ENCODE measurements at regions not wholly inside any gene's neighbourhood (a gene's known extent, or its start where the extent isn't known, plus 50 kb on each side); places are given as distances from the start of the nearest gene placed in this dataset.
"Not testable (repeated sequence)": the region's sequence is repeated elsewhere in the genome, so short reads cannot be mapped to it uniquely, and the experiment has no call there.

DNA sequence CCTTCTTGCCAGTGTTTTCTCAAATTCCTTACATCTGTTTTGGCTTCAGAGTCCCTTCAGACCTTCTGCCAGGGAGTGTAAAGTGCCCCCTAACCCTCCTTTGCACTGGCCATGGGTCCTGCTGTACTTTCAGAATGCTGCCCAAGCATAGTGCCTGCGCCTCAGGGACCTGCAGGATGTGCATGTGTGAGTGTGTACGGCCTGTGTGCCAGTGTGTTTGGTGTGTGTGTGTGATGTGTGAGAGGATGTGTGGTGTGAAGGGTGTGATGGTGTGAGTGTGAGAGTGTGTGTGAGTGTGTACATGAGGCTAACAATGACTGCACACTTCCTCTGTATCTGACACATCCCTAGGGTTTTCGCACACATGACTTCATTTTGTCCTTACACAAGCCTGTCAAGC lies 265.8 kb upstream of the RAB4A start:
- Mint-ChIP-seq H3K27me3 (no peaks in the 10 kb centered on the region), H3K36me3 (no peaks in the 10 kb centered on the region), H3K9me3 (no peaks in the 10 kb centered on the region), H3K4me3 (no peak overlapping the region), H3K4me1 (peaks cover 5% of the 10 kb centered on the region), H3K27ac (no peak overlapping the region)

DNA sequence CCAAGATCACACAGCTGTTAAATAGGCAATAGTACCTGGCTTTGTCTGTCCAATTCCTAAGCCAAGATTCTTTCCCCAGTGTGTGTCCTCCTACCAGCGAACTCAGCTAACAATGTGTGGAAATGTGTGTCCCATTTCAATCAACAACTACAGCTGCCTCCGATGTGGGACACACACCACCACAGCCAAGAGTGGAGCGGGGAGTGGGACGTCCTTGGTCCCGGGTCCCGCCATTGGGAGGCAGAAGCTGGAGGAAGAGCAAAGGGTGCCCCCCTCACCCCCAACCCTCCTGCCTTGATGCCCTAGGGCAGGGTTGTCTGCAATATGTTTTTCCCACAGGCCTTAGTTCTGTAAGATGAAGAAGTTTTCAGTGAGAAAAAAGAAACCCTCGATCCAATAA lies 265.4 kb upstream of the RAB4A start:
- Mint-ChIP-seq H3K27ac (no peak overlapping the region), H3K36me3 (no peaks in the 10 kb centered on the region), H3K4me3 (no peak overlapping the region), H3K9me3 (no peaks in the 10 kb centered on the region), H3K27me3 (no peaks in the 10 kb centered on the region), H3K4me1 (peaks cover 5% of the 10 kb centered on the region)

GRCh38 chr1:229006121-229006870 lies 264.6 kb upstream of the RAB4A start:
- no peaks in the 10 kb centered on the region for H3K27me3 Mint-ChIP-seq
- no peak overlapping the region for H3K27ac Mint-ChIP-seq
- H3K4me3 Mint-ChIP-seq: no peak overlapping the region

DNA sequence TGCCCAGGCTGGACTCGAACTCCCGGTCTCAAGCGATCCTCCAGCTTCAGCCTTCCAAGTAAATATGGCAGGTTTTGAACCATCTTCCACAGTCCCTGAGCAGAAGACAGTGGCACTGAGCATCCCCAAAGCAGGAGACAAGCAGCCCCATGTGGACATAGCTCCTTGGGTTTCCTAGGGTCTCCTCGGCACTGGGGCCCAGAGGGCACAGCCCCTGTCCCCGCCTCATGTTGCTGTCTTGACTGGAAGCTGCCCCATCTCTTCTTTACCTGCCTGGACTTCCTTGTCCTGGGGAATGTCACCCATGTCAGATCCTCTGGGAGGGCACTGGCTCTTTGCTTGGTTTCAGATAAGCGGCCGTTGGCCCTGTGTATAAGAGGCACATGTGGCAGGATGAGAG lies 263.7 kb upstream of the RAB4A start:
- H3K36me3 Mint-ChIP-seq: no peaks in the 10 kb centered on the region
- H3K4me3 Mint-ChIP-seq: no peak overlapping the region
- no peak overlapping the region for H3K27ac Mint-ChIP-seq
- no peaks in the 10 kb centered on the region for H3K27me3 Mint-ChIP-seq
- no peaks in the 10 kb centered on the region for H3K4me1 Mint-ChIP-seq
- H3K9me3 Mint-ChIP-seq: no peaks in the 10 kb centered on the region

More at GRCh38 chr1:229006121-229006870, 264.6 kb upstream of the RAB4A start:
- Mint-ChIP-seq H3K36me3 (no peaks in the 10 kb centered on the region), H3K9me3 (no peaks in the 10 kb centered on the region), H3K4me1 (peaks cover 4% of the 10 kb centered on the region)

DNA sequence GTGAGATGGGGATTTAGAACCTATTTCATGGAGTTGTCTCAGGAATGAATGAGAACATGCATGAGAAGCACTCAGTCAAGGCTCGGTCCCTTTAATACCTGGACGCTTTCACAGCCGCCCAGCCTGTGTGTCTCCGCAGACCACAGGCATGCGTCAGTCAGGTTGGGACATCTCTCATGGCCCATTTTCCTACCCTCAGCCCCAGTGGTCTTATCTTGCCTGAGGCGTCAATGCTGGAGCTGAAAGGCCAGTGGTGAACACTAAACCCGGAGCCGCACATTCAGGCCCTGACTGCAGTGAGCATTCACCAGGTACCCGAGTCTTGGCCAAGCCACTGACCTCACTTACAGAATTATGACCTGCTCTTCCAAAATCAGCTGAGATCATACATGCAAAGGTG lies 263.2 kb upstream of the RAB4A start:
- no peak overlapping the region for H3K27ac Mint-ChIP-seq
- no peaks in the 10 kb centered on the region for H3K36me3 Mint-ChIP-seq
- no peaks in the 10 kb centered on the region for H3K9me3 Mint-ChIP-seq
- H3K27me3 Mint-ChIP-seq: no peaks in the 10 kb centered on the region
- no peaks in the 10 kb centered on the region for H3K4me1 Mint-ChIP-seq
- H3K4me3 Mint-ChIP-seq: no peak overlapping the region

- not testable (repeated sequence) for H3K4me3 Mint-ChIP-seq, H3K4me1 Mint-ChIP-seq, H3K9me3 Mint-ChIP-seq, H3K36me3 Mint-ChIP-seq, H3K27ac Mint-ChIP-seq, H3K27me3 Mint-ChIP-seq
Observed at GRCh38 chr1:229008347-229008746, 262.6 kb upstream of the RAB4A start.

DNA sequence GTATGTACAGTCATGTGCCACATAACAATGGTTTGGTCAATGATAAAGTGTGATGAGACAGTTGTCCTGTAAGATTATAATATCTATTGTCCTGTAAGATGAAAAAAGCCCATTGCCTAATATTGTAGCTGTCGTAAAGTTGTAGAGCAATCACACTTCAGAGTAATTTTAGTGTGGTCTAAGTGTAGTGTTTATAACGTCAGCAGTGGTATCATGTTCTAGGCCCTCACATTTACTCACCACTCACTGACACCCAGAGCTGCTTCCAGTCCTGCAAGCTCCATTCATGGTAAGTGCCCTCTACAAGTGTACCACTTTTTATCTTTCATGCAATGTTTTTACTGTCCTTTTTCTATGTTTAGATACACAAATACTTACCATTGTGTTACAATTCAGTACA lies 259.9 kb upstream of the RAB4A start:
- no peaks in the 10 kb centered on the region for H3K36me3 Mint-ChIP-seq
- no peaks in the 10 kb centered on the region for H3K4me1 Mint-ChIP-seq
- H3K9me3 Mint-ChIP-seq: no peaks in the 10 kb centered on the region
- no peak overlapping the region for H3K27ac Mint-ChIP-seq
- no peaks in the 10 kb centered on the region for H3K27me3 Mint-ChIP-seq
- no peak overlapping the region for H3K4me3 Mint-ChIP-seq

GRCh38 chr1:229012823-229013222 lies 258.1 kb upstream of the RAB4A start:
- H3K4me1 Mint-ChIP-seq: no peaks in the 10 kb centered on the region
- H3K27me3 Mint-ChIP-seq: no peaks in the 10 kb centered on the region

DNA sequence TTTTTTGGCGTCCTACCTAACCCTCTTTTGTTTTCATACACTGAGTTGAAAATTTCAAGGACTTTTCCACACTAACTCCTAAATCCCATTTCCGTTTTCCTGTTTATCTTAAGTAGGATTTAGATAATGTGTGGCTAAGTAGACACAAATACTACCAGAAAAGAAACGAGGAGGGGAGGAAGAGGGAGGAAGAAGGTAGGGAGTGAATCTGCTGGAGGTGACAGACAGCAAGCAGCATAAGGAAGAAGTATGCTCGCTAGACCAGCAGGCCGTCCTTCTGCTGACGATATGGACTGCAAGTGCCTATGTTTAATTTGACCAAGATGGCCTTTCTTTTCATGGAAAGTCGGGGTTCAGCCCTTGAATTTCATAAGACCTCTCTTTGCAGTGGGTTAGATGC lies 256.9 kb upstream of the RAB4A start:
- H3K36me3 Mint-ChIP-seq: no peaks in the 10 kb centered on the region
- H3K27me3 Mint-ChIP-seq: no peaks in the 10 kb centered on the region
- no peaks in the 10 kb centered on the region for H3K4me1 Mint-ChIP-seq
- no peak overlapping the region for H3K4me3 Mint-ChIP-seq
- no peaks in the 10 kb centered on the region for H3K9me3 Mint-ChIP-seq
- H3K27ac Mint-ChIP-seq: no peak overlapping the region

More at GRCh38 chr1:229012823-229013222, 258.1 kb upstream of the RAB4A start:
- H3K27ac Mint-ChIP-seq: no peak overlapping the region
- H3K4me3 Mint-ChIP-seq: no peak overlapping the region
- no peaks in the 10 kb centered on the region for H3K9me3 Mint-ChIP-seq
- no peaks in the 10 kb centered on the region for H3K36me3 Mint-ChIP-seq

GRCh38 chr1:229015806-229016205 lies 255.1 kb upstream of the RAB4A start:
- Mint-ChIP-seq H3K27ac (no peak overlapping the region), H3K27me3 (no peaks in the 10 kb centered on the region), H3K4me1 (no peaks in the 10 kb centered on the region), H3K9me3 (no peaks in the 10 kb centered on the region), H3K36me3 (no peaks in the 10 kb centered on the region), H3K4me3 (no peak overlapping the region)

DNA sequence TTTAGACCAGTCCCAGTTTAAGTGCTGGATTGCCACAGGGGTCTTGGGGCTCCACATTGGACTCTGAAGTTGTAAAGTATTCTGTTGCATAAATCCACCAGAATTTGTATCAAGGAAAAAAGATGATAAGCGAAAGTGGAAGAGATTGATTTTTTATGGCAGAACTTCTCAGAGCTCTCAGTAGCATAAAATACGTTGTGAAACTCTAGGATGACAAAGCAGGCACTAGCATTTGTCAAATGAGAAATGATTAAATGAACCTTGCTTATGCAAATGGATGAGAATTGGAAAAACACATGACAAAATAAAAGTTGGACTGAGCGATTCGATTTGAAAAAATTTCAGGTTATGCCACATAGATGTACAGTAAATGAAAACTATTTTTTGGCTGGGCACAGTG lies 253.8 kb upstream of the RAB4A start:
- Mint-ChIP-seq H3K36me3 (no peaks in the 10 kb centered on the region), H3K9me3 (no peaks in the 10 kb centered on the region), H3K4me3 (no peak overlapping the region), H3K27ac (no peak overlapping the region), H3K27me3 (no peaks in the 10 kb centered on the region), H3K4me1 (no peaks in the 10 kb centered on the region)

- H3K27me3 Mint-ChIP-seq: no peaks in the 10 kb centered on the region
- H3K36me3 Mint-ChIP-seq: no peaks in the 10 kb centered on the region
- no peaks in the 10 kb centered on the region for H3K4me1 Mint-ChIP-seq
- no peak overlapping the region for H3K4me3 Mint-ChIP-seq
- H3K27ac Mint-ChIP-seq: no peak overlapping the region
- no peaks in the 10 kb centered on the region for H3K9me3 Mint-ChIP-seq
Observed at GRCh38 chr1:229018674-229019295, 252.1 kb upstream of the RAB4A start.

GRCh38 chr1:229019663-229020271 lies 251.1 kb upstream of the RAB4A start:
- H3K27me3 Mint-ChIP-seq: no peaks in the 10 kb centered on the region
- no peaks in the 10 kb centered on the region for H3K9me3 Mint-ChIP-seq
- H3K27ac Mint-ChIP-seq: no peak overlapping the region
- no peak overlapping the region for H3K4me3 Mint-ChIP-seq
- no peaks in the 10 kb centered on the region for H3K36me3 Mint-ChIP-seq
- no peaks in the 10 kb centered on the region for H3K4me1 Mint-ChIP-seq

GRCh38 chr1:229021034-229021433 lies 249.9 kb upstream of the RAB4A start:
- H3K4me1 Mint-ChIP-seq, H3K36me3 Mint-ChIP-seq, H3K27ac Mint-ChIP-seq, H3K27me3 Mint-ChIP-seq, H3K9me3 Mint-ChIP-seq, H3K4me3 Mint-ChIP-seq: not testable (repeated sequence)

DNA sequence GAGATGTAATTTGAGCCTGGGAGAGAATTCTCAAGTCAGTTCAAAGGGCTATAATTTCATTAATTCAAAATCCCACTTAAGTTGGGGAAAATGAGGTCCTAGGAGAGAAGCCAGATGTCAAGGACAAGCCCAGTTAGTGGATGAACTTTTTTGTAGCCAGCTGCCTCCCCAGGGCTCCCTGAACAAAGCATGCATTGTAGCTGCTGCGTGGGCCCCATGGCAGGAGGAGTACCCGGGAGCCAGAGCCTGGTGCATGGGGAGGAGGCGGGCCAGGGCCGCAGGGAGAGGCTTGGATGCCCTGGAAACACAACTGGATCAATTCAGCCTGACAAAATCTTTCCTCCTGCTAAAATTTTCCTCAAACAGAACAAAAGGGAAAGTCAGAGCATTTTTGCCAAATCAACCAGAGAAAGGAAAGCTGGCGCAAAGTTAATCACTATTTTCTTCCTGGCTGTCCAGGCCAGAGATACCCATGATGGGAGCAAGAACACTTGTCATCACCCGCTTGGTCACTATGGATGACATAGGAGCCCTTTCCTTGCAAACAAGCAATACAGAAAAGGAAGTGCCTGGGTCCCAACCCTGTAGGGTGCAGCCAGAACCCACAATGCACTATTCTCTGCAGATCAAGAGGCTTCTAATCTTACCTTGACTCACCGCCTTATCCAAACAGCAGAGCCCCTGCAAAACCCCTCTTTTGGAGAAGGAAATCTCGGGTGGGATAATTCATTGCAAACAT lies 248.1 kb upstream of the RAB4A start:
- Mint-ChIP-seq H3K27me3 (no peaks in the 10 kb centered on the region), H3K36me3 (no peaks in the 10 kb centered on the region), H3K4me1 (peaks cover 9% of the 10 kb centered on the region), H3K9me3 (no peaks in the 10 kb centered on the region), H3K4me3 (no peak overlapping the region), H3K27ac (no peak overlapping the region)
